ENCODE measurements at regions not wholly inside any gene's neighbourhood (a gene's known extent, or its start where the extent isn't known, plus 50 kb on each side); places are given as distances from the start of the nearest gene placed in this dataset.

DNA sequence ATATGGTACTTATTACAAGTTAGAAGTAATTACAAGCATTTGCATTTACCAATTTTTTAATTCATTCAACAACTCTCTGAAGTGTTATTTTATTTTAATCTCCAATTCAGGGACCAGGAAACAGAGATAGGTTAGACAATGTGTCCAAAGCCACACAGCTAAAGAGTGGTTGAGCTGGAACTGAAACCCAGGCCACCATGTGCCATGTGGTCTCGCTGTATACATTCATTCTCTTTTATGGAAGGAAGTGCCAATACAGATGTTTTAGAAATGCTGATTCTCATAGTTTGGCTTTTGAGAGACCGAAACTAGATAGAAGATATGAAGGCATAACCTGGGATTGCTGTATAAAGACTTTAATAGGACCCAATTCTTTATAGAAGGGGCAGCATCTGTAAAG lies 684.6 kb upstream of the ID2 start:
- no peaks in the 10 kb centered on the region for H4K20me1 ChIP-seq (ENCODE audit: control insufficient read depth, insufficient read depth, insufficient read length)
- H3K4ac ChIP-seq (ENCODE audit: low read depth, low read length): no peak overlapping the region
- no peaks in the 10 kb centered on the region for H3K9me3 Mint-ChIP-seq
- H3T11ph ChIP-seq (ENCODE audit: low read length): no peak overlapping the region
- no peak overlapping the region for H2BK20ac ChIP-seq (ENCODE audit: low read depth, low read length, poor library complexity, severe bottlenecking)
- WGBS (ENCODE audit: extremely low coverage, insufficient read length, low lambda C conversion rate): no CpG with 5 or more reads among the region's 2 CpGs
- no peaks in the 10 kb centered on the region for H3K27me3 ChIP-seq (ENCODE audit: insufficient read depth, low read length)
- peaks cover 6 to 21% of the 10 kb centered on the region in 2 experiments for H3K4me1 Mint-ChIP-seq
- H3K18ac ChIP-seq (ENCODE audit: insufficient read length, low read depth, low read length): no peak overlapping the region
- H3K79me2 ChIP-seq (ENCODE audit: insufficient read depth, low read length): no peaks in the 10 kb centered on the region
- no peak overlapping the region for H3K9ac ChIP-seq (ENCODE audit: extremely low read depth, insufficient read length, low read length)
- H2BK15ac ChIP-seq (ENCODE audit: low read depth, low read length): no peak overlapping the region
- no peak overlapping the region for H2BK12ac ChIP-seq (ENCODE audit: insufficient read length, low read depth, low read length)
- no peak overlapping the region for H2BK5ac ChIP-seq (ENCODE audit: insufficient read length, low read length)
- no peak overlapping the region for H2BK120ac ChIP-seq (ENCODE audit: low read depth, low read length, poor library complexity, severe bottlenecking)
- no peak overlapping the region for H4K5ac ChIP-seq (ENCODE audit: insufficient read length, low read depth, low read length)
- TF ChIP-seq, protein P1, sequence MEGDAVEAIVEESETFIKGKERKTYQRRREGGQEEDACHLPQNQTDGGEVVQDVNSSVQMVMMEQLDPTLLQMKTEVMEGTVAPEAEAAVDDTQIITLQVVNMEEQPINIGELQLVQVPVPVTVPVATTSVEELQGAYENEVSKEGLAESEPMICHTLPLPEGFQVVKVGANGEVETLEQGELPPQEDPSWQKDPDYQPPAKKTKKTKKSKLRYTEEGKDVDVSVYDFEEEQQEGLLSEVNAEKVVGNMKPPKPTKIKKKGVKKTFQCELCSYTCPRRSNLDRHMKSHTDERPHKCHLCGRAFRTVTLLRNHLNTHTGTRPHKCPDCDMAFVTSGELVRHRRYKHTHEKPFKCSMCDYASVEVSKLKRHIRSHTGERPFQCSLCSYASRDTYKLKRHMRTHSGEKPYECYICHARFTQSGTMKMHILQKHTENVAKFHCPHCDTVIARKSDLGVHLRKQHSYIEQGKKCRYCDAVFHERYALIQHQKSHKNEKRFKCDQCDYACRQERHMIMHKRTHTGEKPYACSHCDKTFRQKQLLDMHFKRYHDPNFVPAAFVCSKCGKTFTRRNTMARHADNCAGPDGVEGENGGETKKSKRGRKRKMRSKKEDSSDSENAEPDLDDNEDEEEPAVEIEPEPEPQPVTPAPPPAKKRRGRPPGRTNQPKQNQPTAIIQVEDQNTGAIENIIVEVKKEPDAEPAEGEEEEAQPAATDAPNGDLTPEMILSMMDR (conservative IDR thresholded peaks at IDR 0.05): no peak
- H3K4me2 ChIP-seq (ENCODE audit: insufficient read depth, insufficient read length, low read length): no peak overlapping the region
- no peak for DNase-seq
- H3K14ac ChIP-seq (ENCODE audit: insufficient read depth, low read length): no peak overlapping the region
- H3K27ac Mint-ChIP-seq: no peak overlapping the region
- no peaks in the 10 kb centered on the region for H3K79me1 ChIP-seq (ENCODE audit: insufficient read depth, low read depth, low read length, poor library complexity, severe bottlenecking)
- H3K9me3 ChIP-seq (ENCODE audit: control insufficient read depth, low read depth, low read length): no peaks in the 10 kb centered on the region
- no peak overlapping the region for H3K4me3 Mint-ChIP-seq
- H3K4me1 ChIP-seq (ENCODE audit: insufficient read depth, low read length): no peaks in the 10 kb centered on the region
- no peak overlapping the region for H2AK5ac ChIP-seq (ENCODE audit: insufficient read length, low read length)
- H3K36me3 Mint-ChIP-seq (ENCODE audit: insufficient read depth in 1 of 3, low read depth in 3 of 3): no peaks in the 10 kb centered on the region
- H3K23ac ChIP-seq (ENCODE audit: insufficient read length, low read depth, low read length): no peak overlapping the region
- no peak overlapping the region for H2AFZ ChIP-seq (ENCODE audit: low read length)
- no peak overlapping the region for H4K8ac ChIP-seq (replicated peaks; ENCODE audit: insufficient read length, low read depth, low read length)
- no peaks in the 10 kb centered on the region for H3K27me3 Mint-ChIP-seq (ENCODE audit: low read depth)
- no peaks in the 10 kb centered on the region for H3K23me2 ChIP-seq (ENCODE audit: insufficient read length, low read depth, low read length, poor library complexity, severe bottlenecking)
- H3K27ac ChIP-seq (ENCODE audit: insufficient read length, low read depth, low read length): no peak overlapping the region
- H4K91ac ChIP-seq (ENCODE audit: insufficient read length, low read depth, low read length): no peak overlapping the region
- H3K56ac ChIP-seq (ENCODE audit: insufficient read length, low read depth, low read length): no peak overlapping the region

Measured in H9 (cell line).